Breast epithelium (tissue), 3 donors: ENCODE measurements at regions not wholly inside any gene's neighbourhood (a gene's known extent, or its start where the extent isn't known, plus 50 kb on each side); places are given as distances from the start of the nearest gene placed in this dataset.

Experiments used
- CTCF ChIP-seq, 3 donors: fragments of 450-650 bp; IDR thresholded peaks; one replicate each; pipeline ENCODE4 v1.5.1; 2016 to 2017; ENCODE audit warnings: antibody characterized with exemption in 3 of 3, mild to moderate bottlenecking in 3 of 3, moderate library complexity in 3 of 3
- POLR2A ChIP-seq: fragments of 450-650 bp; IDR thresholded peaks from one replicate; pipeline ENCODE4 v1.6.1; 2016; ENCODE audit warnings: antibody characterized with exemption, mild to moderate bottlenecking, moderate library complexity

DNA sequence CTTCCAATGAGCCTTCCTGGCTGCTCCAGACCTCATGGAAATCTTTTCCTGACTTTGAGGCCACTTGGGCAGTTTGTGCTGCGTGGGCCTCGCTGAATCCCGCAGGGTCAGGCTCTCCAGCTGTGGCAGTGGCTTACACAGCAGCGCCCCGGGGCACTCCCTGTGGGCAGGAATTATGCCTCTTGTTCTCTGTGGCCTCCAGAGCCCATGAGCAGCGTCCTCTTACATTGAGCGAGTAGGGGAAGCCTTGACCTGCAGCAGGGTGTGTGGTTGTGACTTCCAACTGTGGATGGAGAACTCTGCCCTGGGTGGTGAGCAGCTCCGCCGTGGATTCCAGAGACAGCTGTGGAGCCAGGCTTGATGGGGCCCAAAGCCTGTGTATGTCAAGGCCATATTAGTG, 180.8 kb downstream of the GLI2 start:
- TF ChIP-seq CTCF (IDR thresholded peaks at IDR 0.05) (no peak), POLR2A (no peak)
